ENCODE measurements at regions not wholly inside any gene's neighbourhood (a gene's known extent, or its start where the extent isn't known, plus 50 kb on each side); places are given as distances from the start of the nearest gene placed in this dataset.
A peak's percentile ranks its signal among the peaks of the same experiment; 100 is the strongest.

- Histone ChIP-seq H3K36me3 (ENCODE audit: control insufficient read depth, low read depth, low read length) (no peaks in the 10 kb centered on the region), H3K27me3 (ENCODE audit: control insufficient read depth, insufficient read depth, low read length) (peaks cover 31% of the 10 kb centered on the region), H3K9ac (ENCODE audit: low read length) (no peak overlapping the region), H3K9me3 (ENCODE audit: control insufficient read depth, low read depth, low read length) (no peaks in the 10 kb centered on the region), H3K4me3 (ENCODE audit: low read length) (no peak overlapping the region), H3K4me1 (ENCODE audit: control insufficient read depth, low read depth, low read length) (peaks cover 18% of the 10 kb centered on the region), H3K27ac (ENCODE audit: low read length) (no peak overlapping the region)
Observed at GRCh38 chr1:9179463-9180110, 50.7 kb upstream of the GPR157 start.

- Histone ChIP-seq H3K4me3 (ENCODE audit: low read length) (peak overlapping the region; percentile 64), H3K36me3 (ENCODE audit: control insufficient read depth, low read depth, low read length) (no peaks in the 10 kb centered on the region), H3K9me3 (ENCODE audit: control insufficient read depth, low read depth, low read length) (no peaks in the 10 kb centered on the region), H3K9ac (ENCODE audit: low read length) (no peak overlapping the region), H3K27ac (ENCODE audit: low read length) (no peak overlapping the region), H3K4me1 (ENCODE audit: control insufficient read depth, low read depth, low read length) (peaks cover 18% of the 10 kb centered on the region), H3K27me3 (ENCODE audit: control insufficient read depth, insufficient read depth, low read length) (peaks cover 31% of the 10 kb centered on the region)
Observed at GRCh38 chr1:9180111-9180819, 51.4 kb upstream of the GPR157 start.

GRCh38 chr1:9181176-9181906 is 52.4 kb upstream of the GPR157 start:
- Histone ChIP-seq H3K36me3 (ENCODE audit: control insufficient read depth, low read depth, low read length) (no peaks in the 10 kb centered on the region), H3K4me1 (ENCODE audit: control insufficient read depth, low read depth, low read length) (peaks cover 18% of the 10 kb centered on the region), H3K27ac (ENCODE audit: low read length) (no peak overlapping the region), H3K9ac (ENCODE audit: low read length) (peak overlapping the region; percentile 58), H3K27me3 (ENCODE audit: control insufficient read depth, insufficient read depth, low read length) (peaks cover 31% of the 10 kb centered on the region), H3K4me3 (ENCODE audit: low read length) (peak overlapping the region; percentile 64), H3K9me3 (ENCODE audit: control insufficient read depth, low read depth, low read length) (no peaks in the 10 kb centered on the region)

GRCh38 chr1:9181990-9182783 is 52.4 kb upstream of the H6PD start:
- Histone ChIP-seq H3K36me3 (ENCODE audit: control insufficient read depth, low read depth, low read length) (no peaks in the 10 kb centered on the region), H3K9me3 (ENCODE audit: control insufficient read depth, low read depth, low read length) (no peaks in the 10 kb centered on the region), H3K4me3 (ENCODE audit: low read length) (peak overlapping the region; percentile 64), H3K9ac (ENCODE audit: low read length) (peak overlapping the region; percentile 58), H3K27ac (ENCODE audit: low read length) (no peak overlapping the region), H3K27me3 (ENCODE audit: control insufficient read depth, insufficient read depth, low read length) (peaks cover 31% of the 10 kb centered on the region), H3K4me1 (ENCODE audit: control insufficient read depth, low read depth, low read length) (peaks cover 18% of the 10 kb centered on the region)

- Histone ChIP-seq H3K4me1 (ENCODE audit: control insufficient read depth, low read depth, low read length) (peaks cover 18% of the 10 kb centered on the region), H3K36me3 (ENCODE audit: control insufficient read depth, low read depth, low read length) (no peaks in the 10 kb centered on the region), H3K9me3 (ENCODE audit: control insufficient read depth, low read depth, low read length) (no peaks in the 10 kb centered on the region), H3K4me3 (ENCODE audit: low read length) (peak overlapping the region; percentile 64), H3K9ac (ENCODE audit: low read length) (peak overlapping the region; percentile 58), H3K27me3 (ENCODE audit: control insufficient read depth, insufficient read depth, low read length) (peaks cover 31% of the 10 kb centered on the region), H3K27ac (ENCODE audit: low read length) (no peak overlapping the region)
Observed at GRCh38 chr1:9182784-9183257, 51.8 kb upstream of the H6PD start.

GRCh38 chr1:9183441-9183840 is 51.1 kb upstream of the H6PD start:
- H3K9me3 ChIP-seq (ENCODE audit: control insufficient read depth, low read depth, low read length): no peaks in the 10 kb centered on the region
- peaks cover 31% of the 10 kb centered on the region for H3K27me3 ChIP-seq (ENCODE audit: control insufficient read depth, insufficient read depth, low read length)
- H3K27ac ChIP-seq (ENCODE audit: low read length): no peak overlapping the region
- H3K9ac ChIP-seq (ENCODE audit: low read length): peak overlapping the region; percentile 5
- H3K36me3 ChIP-seq (ENCODE audit: control insufficient read depth, low read depth, low read length): no peaks in the 10 kb centered on the region
- peaks cover 18% of the 10 kb centered on the region for H3K4me1 ChIP-seq (ENCODE audit: control insufficient read depth, low read depth, low read length)
- peak overlapping the region; percentile 64 for H3K4me3 ChIP-seq (ENCODE audit: low read length)

- H3K4me3 ChIP-seq (ENCODE audit: low read length): peak overlapping the region; percentile 64
- H3K9ac ChIP-seq (ENCODE audit: low read length): peak overlapping the region; percentile 5
- H3K4me1 ChIP-seq (ENCODE audit: control insufficient read depth, low read depth, low read length): peaks cover 18% of the 10 kb centered on the region
- H3K9me3 ChIP-seq (ENCODE audit: control insufficient read depth, low read depth, low read length): no peaks in the 10 kb centered on the region
- no peaks in the 10 kb centered on the region for H3K36me3 ChIP-seq (ENCODE audit: control insufficient read depth, low read depth, low read length)
- H3K27ac ChIP-seq (ENCODE audit: low read length): no peak overlapping the region
- peaks cover 31% of the 10 kb centered on the region for H3K27me3 ChIP-seq (ENCODE audit: control insufficient read depth, insufficient read depth, low read length)
Observed at GRCh38 chr1:9183898-9184297, 50.7 kb upstream of the H6PD start.

GRCh38 chr1:9184749-9185148 is 49.8 kb upstream of the H6PD start:
- no peak overlapping the region for H3K27ac ChIP-seq (ENCODE audit: low read length)
- H3K27me3 ChIP-seq (ENCODE audit: control insufficient read depth, insufficient read depth, low read length): peaks cover 31% of the 10 kb centered on the region
- no peaks in the 10 kb centered on the region for H3K9me3 ChIP-seq (ENCODE audit: control insufficient read depth, low read depth, low read length)
- no peaks in the 10 kb centered on the region for H3K36me3 ChIP-seq (ENCODE audit: control insufficient read depth, low read depth, low read length)
- no peak overlapping the region for H3K4me3 ChIP-seq (ENCODE audit: low read length)
- no peak overlapping the region for H3K9ac ChIP-seq (ENCODE audit: low read length)
- H3K4me1 ChIP-seq (ENCODE audit: control insufficient read depth, low read depth, low read length): peaks cover 18% of the 10 kb centered on the region
